ENCODE measurements at regions not wholly inside any gene's neighbourhood (a gene's known extent, or its start where the extent isn't known, plus 50 kb on each side); places are given as distances from the start of the nearest gene placed in this dataset.

DNA sequence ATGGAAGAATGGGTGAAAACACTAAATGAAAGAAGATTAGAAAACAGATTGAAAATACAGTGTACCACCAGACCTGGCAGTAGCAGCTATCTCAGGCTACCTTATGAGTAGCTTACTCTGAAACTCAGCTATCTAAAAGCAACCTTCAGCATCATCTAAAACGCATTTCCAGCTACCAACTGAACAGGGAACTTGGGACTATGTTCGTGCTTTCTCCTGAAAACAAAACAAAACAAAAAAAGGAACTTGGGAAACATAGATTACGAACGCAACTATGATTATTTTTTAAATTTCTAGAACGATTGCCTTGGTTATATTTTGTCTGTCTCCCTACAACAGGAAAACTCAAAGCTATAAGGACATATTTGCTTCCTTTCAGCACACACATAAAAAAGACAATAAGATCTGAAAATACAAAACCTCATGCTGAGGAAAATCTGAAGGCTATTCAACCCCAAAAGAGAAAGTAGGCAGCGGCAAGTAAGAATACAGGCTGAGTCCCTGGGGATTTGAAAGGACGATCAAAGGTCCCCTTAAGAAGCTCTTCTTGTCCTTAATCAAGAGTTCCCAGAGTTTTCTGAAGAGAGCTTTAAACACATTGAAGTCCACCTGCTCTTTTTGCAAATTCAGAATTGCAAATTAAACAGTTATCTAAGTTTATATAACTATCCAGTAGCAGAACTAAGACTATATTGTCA, 53.4 kb downstream of the OR2K2 start:
- TF ChIP-seq, protein P1, sequence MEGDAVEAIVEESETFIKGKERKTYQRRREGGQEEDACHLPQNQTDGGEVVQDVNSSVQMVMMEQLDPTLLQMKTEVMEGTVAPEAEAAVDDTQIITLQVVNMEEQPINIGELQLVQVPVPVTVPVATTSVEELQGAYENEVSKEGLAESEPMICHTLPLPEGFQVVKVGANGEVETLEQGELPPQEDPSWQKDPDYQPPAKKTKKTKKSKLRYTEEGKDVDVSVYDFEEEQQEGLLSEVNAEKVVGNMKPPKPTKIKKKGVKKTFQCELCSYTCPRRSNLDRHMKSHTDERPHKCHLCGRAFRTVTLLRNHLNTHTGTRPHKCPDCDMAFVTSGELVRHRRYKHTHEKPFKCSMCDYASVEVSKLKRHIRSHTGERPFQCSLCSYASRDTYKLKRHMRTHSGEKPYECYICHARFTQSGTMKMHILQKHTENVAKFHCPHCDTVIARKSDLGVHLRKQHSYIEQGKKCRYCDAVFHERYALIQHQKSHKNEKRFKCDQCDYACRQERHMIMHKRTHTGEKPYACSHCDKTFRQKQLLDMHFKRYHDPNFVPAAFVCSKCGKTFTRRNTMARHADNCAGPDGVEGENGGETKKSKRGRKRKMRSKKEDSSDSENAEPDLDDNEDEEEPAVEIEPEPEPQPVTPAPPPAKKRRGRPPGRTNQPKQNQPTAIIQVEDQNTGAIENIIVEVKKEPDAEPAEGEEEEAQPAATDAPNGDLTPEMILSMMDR (IDR thresholded peaks at IDR 0.05 in 2 of 3, conservative IDR thresholded peaks at IDR 0.05 in 1 of 3; ENCODE audit: borderline replicate concordance in 1 of 3, insufficient read depth in 1 of 3, low read depth in 2 of 3, low read length in 2 of 3) = no peak
- no peak for TF ChIP-seq SP1 (IDR thresholded peaks at IDR 0.05; ENCODE audit: low read depth)
- TF ChIP-seq EGR1 (IDR thresholded peaks at IDR 0.05; ENCODE audit: low read depth) = no peak
- TF ChIP-seq ZBTB33 (IDR thresholded peaks at IDR 0.05; ENCODE audit: extremely low read depth, insufficient replicate concordance, low read length) = no peak
- no peak for TF ChIP-seq POLR2A (IDR thresholded peaks at IDR 0.05; ENCODE audit: borderline replicate concordance, extremely low read depth, insufficient read depth, insufficient read length)
- TF ChIP-seq EZH2phosphoT487 (IDR thresholded peaks at IDR 0.05; ENCODE audit: borderline replicate concordance) = no peak
- no peak for TF ChIP-seq RAD21 (IDR thresholded peaks at IDR 0.05; ENCODE audit: low read depth)
- no peak for TF ChIP-seq ZNF274 (IDR thresholded peaks at IDR 0.05; ENCODE audit: low read depth, low read length)
- no peak for TF ChIP-seq CBX3 (IDR thresholded peaks at IDR 0.05; ENCODE audit: low read depth)
- TF ChIP-seq EZH2 (IDR thresholded peaks at IDR 0.05) = no peak
- TF ChIP-seq, protein P2, sequence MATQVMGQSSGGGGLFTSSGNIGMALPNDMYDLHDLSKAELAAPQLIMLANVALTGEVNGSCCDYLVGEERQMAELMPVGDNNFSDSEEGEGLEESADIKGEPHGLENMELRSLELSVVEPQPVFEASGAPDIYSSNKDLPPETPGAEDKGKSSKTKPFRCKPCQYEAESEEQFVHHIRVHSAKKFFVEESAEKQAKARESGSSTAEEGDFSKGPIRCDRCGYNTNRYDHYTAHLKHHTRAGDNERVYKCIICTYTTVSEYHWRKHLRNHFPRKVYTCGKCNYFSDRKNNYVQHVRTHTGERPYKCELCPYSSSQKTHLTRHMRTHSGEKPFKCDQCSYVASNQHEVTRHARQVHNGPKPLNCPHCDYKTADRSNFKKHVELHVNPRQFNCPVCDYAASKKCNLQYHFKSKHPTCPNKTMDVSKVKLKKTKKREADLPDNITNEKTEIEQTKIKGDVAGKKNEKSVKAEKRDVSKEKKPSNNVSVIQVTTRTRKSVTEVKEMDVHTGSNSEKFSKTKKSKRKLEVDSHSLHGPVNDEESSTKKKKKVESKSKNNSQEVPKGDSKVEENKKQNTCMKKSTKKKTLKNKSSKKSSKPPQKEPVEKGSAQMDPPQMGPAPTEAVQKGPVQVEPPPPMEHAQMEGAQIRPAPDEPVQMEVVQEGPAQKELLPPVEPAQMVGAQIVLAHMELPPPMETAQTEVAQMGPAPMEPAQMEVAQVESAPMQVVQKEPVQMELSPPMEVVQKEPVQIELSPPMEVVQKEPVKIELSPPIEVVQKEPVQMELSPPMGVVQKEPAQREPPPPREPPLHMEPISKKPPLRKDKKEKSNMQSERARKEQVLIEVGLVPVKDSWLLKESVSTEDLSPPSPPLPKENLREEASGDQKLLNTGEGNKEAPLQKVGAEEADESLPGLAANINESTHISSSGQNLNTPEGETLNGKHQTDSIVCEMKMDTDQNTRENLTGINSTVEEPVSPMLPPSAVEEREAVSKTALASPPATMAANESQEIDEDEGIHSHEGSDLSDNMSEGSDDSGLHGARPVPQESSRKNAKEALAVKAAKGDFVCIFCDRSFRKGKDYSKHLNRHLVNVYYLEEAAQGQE (IDR thresholded peaks at IDR 0.05; ENCODE audit: low read depth) = no peak
- no peak for TF ChIP-seq ELF1 (IDR thresholded peaks at IDR 0.05; ENCODE audit: borderline replicate concordance, low read depth)
- TF ChIP-seq CEBPB (IDR thresholded peaks at IDR 0.05; ENCODE audit: low read depth) = no peak

All from HCT116 (cell line).